Stimulated activated CD8-positive, alpha-beta memory T cell treated with anti-CD3 and anti-CD28 coated beads, Interleukin-4, amount 100 ng/mL, for 48 hours (primary cell): ENCODE measurements at regions not wholly inside any gene's neighbourhood (a gene's known extent, or its start where the extent isn't known, plus 50 kb on each side); places are given as distances from the start of the nearest gene placed in this dataset.

Experiments
- DNase-seq: peaks from one replicate; pipeline ENCODE4 v3.0.0-alpha.2; 2020

GRCh38 chr11:116553482-116553881 lies 219.3 kb downstream of the BUD13 start:
- DNase-seq: no peak

GRCh38 chr11:116551576-116551975 lies 221.2 kb downstream of the BUD13 start:
- no peak for DNase-seq

- DNase-seq: no peak
Observed at GRCh38 chr11:116548256-116548655, 224.5 kb downstream of the BUD13 start.

- DNase-seq: no peak
Observed at GRCh38 chr11:116547571-116547970, 225.2 kb downstream of the BUD13 start.

- DNase-seq: no peak
Observed at GRCh38 chr11:116545912-116546311, 226.9 kb downstream of the BUD13 start.

GRCh38 chr11:116544721-116545120 lies 228.1 kb downstream of the BUD13 start:
- DNase-seq: no peak

GRCh38 chr11:116543911-116544475 lies 228.8 kb downstream of the BUD13 start:
- DNase-seq: no peak

GRCh38 chr11:116543099-116543498 lies 229.7 kb downstream of the BUD13 start:
- no peak for DNase-seq

GRCh38 chr11:116542406-116542805 lies 230.4 kb downstream of the BUD13 start:
- no peak for DNase-seq

- DNase-seq: no peak
Observed at GRCh38 chr11:116541460-116541859, 231.3 kb downstream of the BUD13 start.

GRCh38 chr11:116540645-116541304 lies 232.0 kb downstream of the BUD13 start:
- DNase-seq: no peak

- DNase-seq: no peak
Observed at GRCh38 chr11:116539836-116540418, 232.9 kb downstream of the BUD13 start.

- DNase-seq: no peak
Observed at GRCh38 chr11:116539211-116539610, 233.6 kb downstream of the BUD13 start.

GRCh38 chr11:116538677-116539076 lies 234.1 kb downstream of the BUD13 start:
- DNase-seq: no peak

- no peak for DNase-seq
Observed at GRCh38 chr11:116537709-116538108, 235.1 kb downstream of the BUD13 start.

- no peak for DNase-seq
Observed at GRCh38 chr11:116537121-116537520, 235.7 kb downstream of the BUD13 start.

- no peak for DNase-seq
Observed at GRCh38 chr11:116536416-116536815, 236.4 kb downstream of the BUD13 start.

GRCh38 chr11:116535994-116536393 lies 236.8 kb downstream of the BUD13 start:
- DNase-seq: no peak

- DNase-seq: no peak
Observed at GRCh38 chr11:116535120-116535519, 237.7 kb downstream of the BUD13 start.

GRCh38 chr11:116534270-116534975 lies 238.4 kb downstream of the BUD13 start:
- no peak for DNase-seq

GRCh38 chr11:116533186-116533825 lies 239.5 kb downstream of the BUD13 start:
- DNase-seq: no peak

- no peak for DNase-seq
Observed at GRCh38 chr11:116532066-116532465, 240.7 kb downstream of the BUD13 start.

GRCh38 chr11:116530705-116531104 lies 242.1 kb downstream of the BUD13 start:
- DNase-seq: no peak
